HG03095 (cell line): ENCODE measurements at regions not wholly inside any gene's neighbourhood (a gene's known extent, or its start where the extent isn't known, plus 50 kb on each side); places are given as distances from the start of the nearest gene placed in this dataset.

Experiments used
- ATAC-seq: cut with Tn5 transposase; IDR thresholded peaks from one replicate; pipeline ENCODE4 v1.9.1; 2021; ENCODE audit warnings: moderate library complexity; ENCODE audit not compliant: unreplicated experiment

DNA sequence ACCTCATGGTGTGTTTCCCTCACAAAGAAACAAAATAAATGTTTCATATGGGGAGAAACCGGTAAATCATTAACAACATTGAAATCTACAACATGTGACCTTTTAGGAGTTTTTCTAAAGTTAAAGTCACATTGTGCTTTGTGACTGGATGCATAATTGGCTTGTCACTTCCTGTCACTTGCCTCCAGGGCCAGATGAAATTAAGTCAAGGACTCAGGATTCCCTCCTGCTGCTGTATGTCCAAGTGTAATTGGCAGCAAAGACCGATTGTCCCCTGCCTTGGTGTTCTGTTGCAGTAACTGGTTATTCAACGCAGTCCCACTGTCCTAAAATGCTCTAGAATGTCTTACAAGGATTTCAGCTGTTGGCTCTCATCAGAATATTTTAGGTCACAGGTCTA lies 448.2 kb downstream of the LIG4 start:
- no peak for ATAC-seq

DNA sequence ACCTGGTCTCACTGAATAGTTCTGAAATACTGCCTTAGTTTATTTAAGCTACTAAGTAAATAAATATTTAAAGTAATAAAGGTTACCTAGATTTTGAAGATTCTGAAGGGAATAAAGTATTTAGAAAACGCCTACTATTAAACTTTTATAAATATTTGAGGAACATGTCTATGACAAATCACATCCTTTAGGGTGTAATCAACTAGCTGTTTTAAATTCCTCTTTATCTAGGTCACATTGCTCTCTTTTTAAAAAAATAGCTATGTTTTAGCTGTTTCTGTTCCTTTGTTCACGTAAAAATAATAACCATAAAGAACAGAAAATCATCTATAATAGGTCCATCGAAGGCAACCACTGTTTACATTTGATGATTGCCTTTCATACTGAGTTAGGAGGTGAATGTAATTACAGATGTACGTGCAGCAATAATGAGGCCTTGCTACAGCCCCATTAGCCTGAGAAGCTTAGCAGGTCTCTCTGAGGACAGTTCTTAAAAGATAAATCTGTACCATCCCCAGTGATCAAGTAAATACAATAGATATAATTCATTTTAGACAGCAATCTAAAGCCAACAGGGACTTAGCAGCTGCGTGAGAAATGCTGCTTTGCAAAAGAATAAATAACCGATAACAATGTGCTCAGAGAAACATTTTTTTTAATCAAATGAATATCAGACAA lies 449.5 kb downstream of the LIG4 start:
- no peak for ATAC-seq

DNA sequence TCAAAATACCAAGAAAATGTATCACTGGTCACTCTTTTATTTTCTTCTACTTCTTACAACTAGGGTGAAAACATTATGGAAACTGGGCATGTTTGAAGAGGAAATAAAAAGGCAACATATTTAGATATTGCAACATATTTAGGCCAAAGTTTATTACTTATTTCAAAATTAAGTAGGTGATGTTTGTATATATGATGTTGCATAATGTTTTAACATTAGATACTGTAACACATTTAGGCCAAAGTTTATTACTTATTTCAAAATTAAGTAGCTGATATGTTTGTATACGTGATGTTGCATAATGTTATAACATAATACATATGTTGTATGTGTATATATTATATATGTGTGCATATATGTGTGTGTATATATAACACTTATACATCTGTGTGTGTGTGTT lies 451.3 kb downstream of the LIG4 start:
- no peak for ATAC-seq

DNA sequence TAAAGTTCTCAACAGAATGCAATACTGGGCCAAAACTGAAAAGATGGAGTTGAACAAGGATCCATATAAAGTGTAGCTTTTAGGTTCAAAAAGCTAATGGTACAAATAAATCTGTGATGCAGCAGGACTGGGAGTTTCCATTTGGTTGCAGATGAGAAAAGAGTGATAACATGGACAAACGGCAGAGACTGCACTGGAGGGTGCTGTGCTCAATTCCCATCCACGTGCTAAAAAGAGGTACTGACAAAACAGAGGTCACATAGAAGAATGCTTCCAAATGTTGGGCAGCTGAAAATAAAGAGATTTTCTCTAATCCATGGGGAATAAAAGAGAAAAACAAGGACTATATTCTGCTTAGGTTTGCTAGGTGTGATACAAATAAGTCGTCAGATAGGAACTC lies 461.6 kb downstream of the LIG4 start:
- no peak for ATAC-seq

DNA sequence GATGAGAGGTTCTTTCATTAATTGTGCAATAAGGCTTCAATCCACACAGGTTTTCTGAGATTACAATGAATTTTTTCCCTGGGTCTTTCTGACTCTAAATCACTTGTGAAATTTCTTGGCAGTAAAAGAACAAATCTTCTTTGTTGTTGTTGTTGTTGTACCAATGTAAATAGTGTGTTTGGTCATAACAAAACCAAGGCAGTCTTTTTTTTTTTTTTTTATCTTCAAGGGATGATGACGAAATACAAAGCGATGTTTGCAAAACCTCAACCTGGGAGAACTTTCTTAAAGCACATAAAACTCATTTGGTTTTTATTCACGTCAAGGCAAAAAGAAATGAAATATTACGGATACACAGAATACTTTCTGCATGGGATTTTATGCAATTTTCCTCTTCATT lies 462.0 kb downstream of the LIG4 start:
- no peak for ATAC-seq

DNA sequence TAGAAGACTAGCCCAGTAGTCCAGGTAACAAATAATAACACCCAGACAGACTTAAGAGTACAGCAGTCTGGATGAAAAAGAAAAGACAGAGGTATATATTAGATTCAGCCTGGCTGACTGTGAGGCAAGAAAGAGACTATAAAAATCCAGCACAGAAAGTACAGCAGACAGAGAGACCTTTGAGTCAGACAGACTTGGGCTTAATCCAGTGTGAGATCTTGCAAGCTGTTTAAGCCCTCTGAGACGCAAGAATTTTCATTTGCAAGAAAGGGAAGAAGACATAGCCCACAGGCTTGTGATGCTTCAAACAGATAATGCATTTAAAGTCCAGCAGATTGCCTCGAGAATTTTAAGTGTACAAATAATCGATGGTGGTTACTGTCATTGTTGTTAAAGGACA lies 471.4 kb downstream of the LIG4 start:
- ATAC-seq, result no peak

DNA sequence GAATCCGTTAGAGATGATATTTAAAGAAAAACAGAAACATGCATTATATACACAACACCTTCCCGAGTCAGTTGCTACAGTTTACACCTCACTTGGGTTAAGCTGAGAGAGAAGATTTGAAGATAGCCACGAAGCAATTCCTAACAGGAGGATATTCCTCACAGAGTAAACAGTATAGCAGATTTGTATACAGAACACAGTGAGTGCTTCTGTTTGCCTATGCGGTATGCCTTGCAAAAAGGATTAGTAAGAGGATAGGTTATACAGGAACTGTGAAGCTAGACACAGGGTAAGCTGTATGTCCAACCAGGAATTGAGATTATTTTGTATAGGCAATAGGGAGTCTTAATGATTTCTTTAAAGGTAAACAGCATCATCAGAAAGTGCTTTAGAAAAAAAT lies 471.8 kb downstream of the LIG4 start:
- no peak for ATAC-seq

DNA sequence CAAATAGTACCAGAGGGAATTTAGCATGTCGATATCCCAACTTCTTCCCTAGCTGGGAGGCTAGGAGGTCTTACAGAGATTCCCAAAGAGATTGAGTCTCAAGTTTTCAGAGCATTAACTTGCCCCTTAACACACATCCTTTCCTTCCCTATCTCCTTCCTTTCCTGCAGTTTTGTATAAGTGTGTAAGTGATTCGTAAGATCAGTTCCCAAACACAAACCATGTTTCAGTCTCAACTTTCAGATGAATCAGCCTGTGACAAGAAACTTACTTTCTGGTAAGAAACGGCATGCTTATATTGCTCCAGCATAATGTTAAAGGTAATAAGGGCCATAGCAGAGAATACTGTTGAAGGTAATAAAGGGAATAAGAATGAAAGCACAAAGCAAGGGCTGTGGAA lies 472.2 kb downstream of the LIG4 start:
- no peak for ATAC-seq

DNA sequence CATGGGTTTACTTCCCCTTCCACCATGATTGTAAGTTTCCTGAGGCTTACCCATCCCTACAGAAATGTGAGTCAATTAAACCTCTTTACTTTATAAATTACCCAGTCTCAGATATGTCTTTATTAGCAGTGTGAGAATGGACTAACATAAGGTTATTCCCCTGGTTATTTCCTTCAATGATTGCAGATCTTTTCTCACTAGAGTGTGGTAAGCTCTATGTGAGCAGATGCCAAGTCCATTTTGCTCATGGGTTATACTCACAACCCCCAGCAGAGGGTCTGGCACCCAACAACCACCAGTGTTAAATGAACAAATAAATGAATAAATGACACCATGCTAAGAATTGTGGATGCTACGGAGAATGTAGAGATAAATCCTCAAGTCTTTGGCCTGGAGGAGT lies 472.8 kb downstream of the LIG4 start:
- ATAC-seq, result no peak

DNA sequence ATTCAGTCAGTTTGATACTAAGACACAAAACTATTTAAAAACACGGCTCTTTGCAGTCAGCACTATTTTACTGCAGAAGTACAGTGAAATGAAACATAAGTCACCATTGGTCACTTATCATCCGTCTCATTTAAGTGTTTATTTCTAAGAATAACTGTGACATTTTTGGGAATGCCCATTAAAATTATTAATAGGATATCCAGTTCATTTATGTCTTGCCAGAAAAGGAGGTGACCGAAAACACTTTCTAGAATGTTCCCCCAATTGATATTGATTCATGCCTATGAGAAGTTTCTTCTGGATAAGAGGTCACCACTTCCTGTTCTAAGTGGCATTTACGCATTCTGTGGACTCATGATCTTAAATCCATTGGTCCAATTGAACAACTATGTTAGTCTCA lies 477.3 kb downstream of the LIG4 start:
- no peak for ATAC-seq

DNA sequence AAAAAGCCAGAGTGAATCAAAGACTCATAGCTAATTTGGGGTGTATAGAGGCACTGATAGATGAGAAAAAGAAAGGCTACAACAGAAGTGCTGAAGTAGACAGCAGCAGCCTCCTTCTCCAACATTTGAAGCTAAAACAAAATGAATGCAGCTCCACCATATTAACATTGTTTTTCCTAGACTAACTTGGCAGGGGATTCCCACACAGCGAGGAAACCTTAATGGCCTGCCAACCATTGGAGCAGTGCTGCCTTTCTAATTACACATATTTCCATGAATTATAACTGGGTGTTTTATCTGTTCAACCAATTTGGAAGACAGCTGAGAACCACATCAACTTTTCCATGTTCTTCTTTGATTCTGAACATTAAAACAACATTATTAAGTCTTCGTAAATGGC lies 478.6 kb downstream of the LIG4 start:
- ATAC-seq, result no peak

DNA sequence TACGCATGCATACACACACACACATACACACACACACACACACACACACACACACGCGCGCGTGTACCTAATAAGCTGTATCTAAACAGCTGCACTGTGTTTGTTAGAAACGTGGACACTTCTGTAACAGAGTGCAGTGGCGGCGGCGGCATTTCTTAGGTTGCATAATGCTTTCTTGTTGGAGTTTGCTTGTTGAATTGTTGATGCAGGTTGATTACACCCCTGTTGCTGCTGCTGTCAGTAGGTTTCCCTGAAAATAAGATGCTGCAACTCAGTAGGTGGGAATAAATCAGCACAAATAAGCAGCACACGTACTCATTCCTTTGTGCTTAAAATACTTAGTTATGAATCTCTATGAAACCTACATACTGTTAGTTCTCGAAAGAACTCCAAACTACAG lies 479.2 kb downstream of the LIG4 start:
- no peak for ATAC-seq

DNA sequence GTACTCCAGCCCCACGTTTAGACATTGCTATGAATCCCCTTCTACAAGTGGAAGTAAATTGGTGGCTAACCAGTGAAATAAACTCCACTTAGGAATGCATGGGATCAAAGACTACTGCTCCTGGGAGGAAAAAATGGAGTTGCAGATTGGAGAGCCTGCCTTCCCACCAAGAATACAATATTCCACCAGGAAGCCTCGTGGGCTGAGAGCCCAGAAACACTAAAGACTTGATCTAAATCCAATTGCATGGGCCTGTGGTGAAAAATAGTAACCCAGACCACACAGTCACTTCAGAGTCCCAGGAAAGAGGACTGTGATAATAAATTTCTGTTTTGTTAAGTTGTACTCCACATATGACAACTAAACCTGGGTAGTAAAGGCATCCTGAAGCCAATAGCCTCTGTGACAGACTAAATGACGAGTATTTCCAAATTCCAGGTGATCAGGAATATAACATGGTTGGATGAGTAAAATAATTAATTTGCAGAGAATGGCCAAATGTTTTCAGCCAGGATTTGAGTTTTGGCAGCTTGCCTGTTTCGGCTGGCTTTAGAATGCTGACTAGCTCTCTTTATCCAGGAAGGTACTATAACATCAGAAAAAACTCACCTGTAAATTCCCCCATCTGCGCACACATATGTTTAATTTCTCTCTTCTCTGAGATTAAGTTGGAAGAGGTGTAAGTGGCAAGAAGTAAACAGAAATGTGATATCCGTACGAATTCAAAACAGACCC lies 480.3 kb downstream of the LIG4 start:
- no peak for ATAC-seq

DNA sequence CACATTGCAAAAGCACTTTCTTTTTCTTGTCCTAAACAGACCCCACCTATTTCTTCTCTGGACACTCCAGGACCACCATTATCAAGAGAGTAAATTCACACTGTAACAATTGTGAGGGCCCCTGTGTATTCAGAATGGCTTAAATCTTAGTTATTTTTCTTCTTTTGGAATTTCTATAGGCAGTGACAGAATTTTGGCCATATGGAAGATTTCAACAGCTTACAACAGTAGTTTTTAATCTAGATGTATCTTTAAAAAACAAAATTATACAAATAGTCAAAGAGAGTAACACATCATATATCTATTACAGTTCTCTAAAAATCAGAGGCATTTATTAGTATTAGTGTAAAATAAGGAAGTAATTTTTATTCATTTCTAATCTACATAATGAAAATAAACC lies 482.1 kb downstream of the LIG4 start:
- ATAC-seq, result no peak

DNA sequence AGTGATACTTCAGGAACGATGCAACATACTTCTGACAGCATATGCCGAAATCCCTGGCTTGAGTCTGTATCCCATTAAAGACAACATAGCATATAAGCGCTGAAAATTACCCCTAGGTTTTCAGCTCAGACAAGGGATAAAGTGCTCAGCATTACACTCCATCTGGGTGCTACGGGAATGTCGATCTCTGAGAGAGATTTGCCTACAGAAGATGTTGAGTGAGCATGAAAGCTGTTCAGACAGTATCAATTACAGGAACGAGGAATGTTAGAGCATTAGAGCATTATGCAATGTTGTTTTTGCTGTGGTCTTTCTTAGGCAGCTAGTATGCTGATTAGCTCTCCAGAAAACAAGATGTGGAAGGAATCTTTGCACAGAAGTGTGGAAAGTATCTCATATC lies 484.5 kb downstream of the LIG4 start:
- no peak for ATAC-seq

DNA sequence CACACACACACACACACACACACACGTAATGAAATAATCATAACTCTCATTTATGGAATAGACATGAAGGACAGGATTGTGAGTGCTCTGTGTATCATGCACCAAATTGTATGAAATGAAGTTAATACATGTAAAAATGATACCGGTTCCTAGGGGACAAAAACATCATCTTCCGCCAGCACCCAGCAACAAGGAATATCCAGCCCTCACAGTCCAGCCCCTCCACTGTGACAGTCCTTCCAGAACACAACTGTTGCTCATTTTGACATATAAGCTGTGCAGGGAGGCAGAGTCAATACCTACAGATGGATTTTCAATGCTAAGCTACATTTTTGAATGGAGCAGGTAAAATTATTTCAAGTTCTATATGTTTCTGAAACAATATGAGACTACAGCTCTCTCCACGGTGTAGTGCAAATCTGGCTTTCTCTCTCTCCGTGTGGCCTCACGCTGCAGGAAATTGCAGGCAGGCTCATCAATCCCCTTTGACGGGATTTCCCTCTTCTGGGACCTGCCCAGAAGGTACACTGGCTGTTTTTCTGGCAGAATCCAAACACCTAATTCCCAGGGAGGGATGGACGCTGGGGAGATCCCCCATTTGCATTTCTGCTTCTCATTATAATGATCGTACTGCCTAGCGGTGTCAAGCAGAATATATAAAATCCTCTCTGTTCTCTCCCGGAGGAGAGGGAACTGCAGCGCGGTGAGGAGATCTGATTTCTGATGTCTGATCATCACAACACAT lies 494.0 kb downstream of the LIG4 start:
- ATAC-seq, result no peak

DNA sequence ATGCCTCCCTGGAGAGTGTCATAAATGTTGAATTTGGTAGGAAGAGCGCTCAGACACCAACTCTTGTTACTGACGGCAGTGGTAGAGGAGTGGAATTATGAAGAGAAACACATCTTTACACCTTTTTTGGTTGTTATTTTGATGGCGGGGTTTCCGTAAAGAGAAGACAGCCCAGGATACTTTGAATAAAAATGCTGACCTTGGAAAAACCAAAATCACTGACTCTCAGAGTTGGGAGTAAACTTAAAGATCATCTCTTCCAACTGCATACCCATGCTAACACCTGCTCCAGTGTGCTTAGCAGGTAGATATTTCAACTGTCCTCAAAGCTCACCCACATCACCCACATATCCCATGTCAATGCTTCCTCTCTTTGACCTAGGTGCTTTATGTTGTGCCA lies 498.6 kb downstream of the LIG4 start:
- no peak for ATAC-seq

DNA sequence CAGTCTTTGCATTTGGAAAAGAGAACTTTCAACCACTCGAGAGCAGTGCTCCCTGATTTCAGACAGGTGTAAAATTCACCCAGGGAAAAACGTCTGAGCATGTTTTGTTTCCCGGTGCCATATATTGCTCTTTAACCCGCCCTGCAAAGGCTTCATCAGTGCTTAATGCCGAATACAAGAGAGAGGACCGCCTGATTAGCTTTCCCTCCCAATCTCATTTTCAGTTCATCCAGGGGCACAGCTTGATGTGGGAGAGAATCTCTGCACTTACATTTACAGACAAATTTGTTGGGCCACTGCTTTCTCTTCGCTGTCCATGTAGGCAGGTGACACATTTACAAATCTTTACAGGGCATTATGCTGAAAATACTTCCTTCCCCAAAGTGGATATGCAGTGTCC lies 499.1 kb downstream of the LIG4 start:
- ATAC-seq, result no peak

DNA sequence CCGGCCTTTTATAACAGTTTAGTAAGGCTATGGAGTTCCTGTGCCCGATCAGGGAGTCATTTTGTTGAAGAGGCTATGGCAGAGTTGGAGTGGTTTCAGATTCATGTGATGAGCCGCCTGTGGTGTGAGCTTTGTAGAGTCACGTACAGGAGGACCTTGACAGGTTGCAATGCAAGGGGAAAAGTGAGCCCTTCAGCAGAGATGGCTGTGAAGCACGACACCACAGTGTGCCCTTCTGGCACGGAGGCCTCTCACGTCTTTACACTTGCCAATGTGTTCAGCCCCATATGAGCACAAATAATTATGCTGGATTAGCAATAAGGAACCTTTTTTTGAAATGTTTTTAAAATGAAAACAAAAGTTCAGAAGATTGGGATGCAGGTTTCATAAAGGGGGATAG lies 499.8 kb downstream of the LIG4 start:
- no peak for ATAC-seq

DNA sequence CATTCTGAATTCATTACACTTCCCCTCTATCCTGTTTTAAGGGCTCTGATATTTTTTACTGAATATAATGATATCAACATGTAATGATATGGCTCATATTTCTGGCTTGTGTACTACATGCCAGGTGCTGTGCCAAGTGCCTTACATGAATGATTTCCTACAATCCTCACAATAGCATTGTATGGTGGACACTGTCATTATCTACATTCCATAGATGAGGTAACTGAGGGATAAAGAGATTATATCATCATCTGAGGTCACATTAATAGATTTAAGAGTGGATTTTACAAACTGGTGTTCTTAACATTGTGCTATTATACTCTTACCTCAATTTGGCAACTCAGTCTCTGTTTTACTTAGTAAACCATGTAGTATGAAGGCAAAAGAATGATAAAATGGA lies 502.0 kb downstream of the LIG4 start:
- no peak for ATAC-seq

DNA sequence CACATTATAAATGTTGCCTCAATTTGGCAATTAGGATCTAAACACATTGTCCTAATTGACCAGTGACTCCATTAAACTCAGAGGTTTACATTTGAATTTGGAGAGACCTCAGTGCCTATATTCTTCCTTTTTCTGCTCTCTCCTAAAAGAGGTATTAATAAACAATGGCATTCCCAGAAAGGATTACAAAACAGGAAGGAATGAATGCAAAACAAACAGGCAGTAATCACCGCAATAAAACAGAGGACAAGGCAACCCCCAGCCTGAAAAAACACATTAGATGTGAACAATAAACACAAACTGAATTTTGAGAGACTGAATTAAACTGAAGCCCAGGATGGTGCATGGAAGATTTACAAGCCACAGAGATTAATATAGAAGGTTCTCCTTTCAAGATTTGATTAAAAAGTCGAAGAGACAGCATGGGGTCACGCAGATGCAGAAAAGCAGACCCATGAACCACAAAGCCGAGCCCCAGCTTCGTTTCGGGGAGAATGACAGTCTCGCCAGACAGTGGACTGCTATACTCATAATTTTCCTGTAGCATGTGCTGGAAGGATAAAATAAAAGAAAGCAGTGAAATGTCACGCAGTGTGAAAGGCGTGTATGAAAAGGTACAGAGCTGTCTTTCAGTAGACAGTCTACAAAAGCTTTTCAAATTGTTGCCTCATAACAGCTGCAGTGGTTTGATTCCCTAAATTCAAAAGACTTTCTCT lies 503.0 kb downstream of the LIG4 start:
- no peak for ATAC-seq

DNA sequence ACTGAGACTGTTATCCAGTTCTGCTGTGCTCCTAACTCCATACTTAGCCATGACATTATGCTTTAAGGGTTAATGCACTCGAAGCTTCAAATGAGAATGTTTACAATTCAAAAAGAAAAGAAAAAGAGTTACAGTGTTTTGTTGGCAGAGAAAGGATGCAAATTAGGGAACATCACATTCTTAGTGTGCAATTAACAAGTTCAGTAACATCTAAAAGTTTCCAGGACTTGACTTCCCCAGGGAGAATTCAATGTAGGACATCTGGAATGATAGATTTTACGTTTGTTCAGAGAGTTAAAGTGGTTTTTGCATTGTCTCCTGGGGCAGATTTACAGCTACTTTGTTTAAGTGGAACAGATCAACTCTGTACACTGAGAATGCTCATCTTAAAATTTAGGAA lies 525.2 kb downstream of the LIG4 start:
- no peak for ATAC-seq
